ENCODE measurements at regions not wholly inside any gene's neighbourhood (a gene's known extent, or its start where the extent isn't known, plus 50 kb on each side); places are given as distances from the start of the nearest gene placed in this dataset.

- TF ChIP-seq EZH2 (IDR thresholded peaks at IDR 0.05; ENCODE audit: insufficient read depth, poor library complexity, severe bottlenecking) (no peak), EZH2phosphoT487 (IDR thresholded peaks at IDR 0.05; ENCODE audit: insufficient read depth, low read depth) (no peak)
Measured at GRCh38 chr6:128736780-128737179, 146.2 kb upstream of the LAMA2 start.

Measured in GM23248 (cell line).